PC-9 (cell line): ENCODE measurements at regions not wholly inside any gene's neighbourhood (a gene's known extent, or its start where the extent isn't known, plus 50 kb on each side); places are given as distances from the start of the nearest gene placed in this dataset.

Source experiments
- BruUV-seq: library from RNA; stranded (reverse); fragments of 400-500 nt; replicated peaks from 2 replicates; lab custom pipeline; 2021; lab: Mats Ljungman, UMichigan
- CTCF ChIA-PET: fragments of 300-600 bp; sonication (Branson Sonifier 250); formaldehyde crosslinking; loops from one replicate; lab custom pipeline; 2022; ENCODE audit warnings: antibody characterized with exemption; lab: Charles Lee
- POLR2A ChIA-PET: fragments of 300-600 bp; sonication (Branson Sonifier 250); formaldehyde crosslinking; loops from one replicate; lab custom pipeline; 2022; ENCODE audit warnings: antibody characterized with exemption; ENCODE audit not compliant: unreplicated experiment; lab: Charles Lee
- DNase-seq, 2 experiments: peaks; one replicate each; pipeline versions ENCODE4 v3.0.0 to v3.0.0-alpha.2; 2015 to 2022; ENCODE audit warnings: mixed read lengths in 1 of 2
- H2AFZ ChIP-seq: fragments of 200-600 bp; sonication (generic); 2 replicates; pipeline ENCODE4 v1.8.1; 2017; ENCODE audit warnings: antibody characterized with exemption
- H3F3A ChIP-seq: fragments of 200-600 bp; sonication (generic); 2 replicates; pipeline ENCODE4 v1.8.1; 2017; ENCODE audit warnings: antibody characterized with exemption, mild to moderate bottlenecking, low read depth; ENCODE audit not compliant: insufficient read depth
- H3K27ac ChIP-seq: fragments of 200-600 bp; sonication (generic); 2 replicates; pipeline ENCODE4 v1.6.1; 2016; ENCODE audit warnings: mixed run types
- H3K27me3 ChIP-seq: fragments of 200-600 bp; sonication (generic); 2 replicates; pipeline ENCODE4 v1.6.1; 2016; ENCODE audit warnings: low read depth, mixed run types; ENCODE audit not compliant: insufficient read depth
- H3K36me3 ChIP-seq: fragments of 200-600 bp; sonication (generic); 2 replicates; pipeline ENCODE4 v1.6.1; 2016; ENCODE audit warnings: low read depth, mixed run types
- H3K4me1 ChIP-seq: fragments of 200-600 bp; sonication (generic); replicated peaks from 2 replicates; pipeline ENCODE4 v1.6.1; 2016; ENCODE audit warnings: mixed run types; ENCODE audit not compliant: insufficient read depth
- H3K4me2 ChIP-seq: fragments of 200-600 bp; sonication (generic); 2 replicates; pipeline ENCODE4 v1.6.1; 2017; ENCODE audit warnings: mixed run types
- H3K4me3 ChIP-seq: fragments of 200-600 bp; sonication (generic); 2 replicates; pipeline ENCODE4 v1.6.1; 2016; ENCODE audit warnings: mixed run types
- H3K79me2 ChIP-seq: fragments of 200-600 bp; sonication (generic); 2 replicates; pipeline ENCODE4 v1.6.1; 2017; ENCODE audit warnings: low read depth, mixed run types
- H3K9me2 ChIP-seq: fragments of 200-600 bp; sonication (generic); 2 replicates; pipeline ENCODE4 v1.8.1; 2017; ENCODE audit warnings: mild to moderate bottlenecking; ENCODE audit not compliant: insufficient read depth
- H3K9me3 ChIP-seq: fragments of 200-600 bp; sonication (generic); 2 replicates; pipeline ENCODE4 v1.8.1; 2016; ENCODE audit warnings: low read depth; ENCODE audit not compliant: insufficient read depth
- H4K20me1 ChIP-seq: fragments of 200-600 bp; sonication (generic); 2 replicates; pipeline ENCODE4 v1.8.1; 2017; ENCODE audit not compliant: insufficient read depth
- EZH2 ChIP-seq: fragments of 200-600 bp; sonication (generic); IDR thresholded peaks from 2 replicates; pipeline ENCODE4 v1.8.0; 2017; ENCODE audit warnings: antibody characterized with exemption, low read depth
- intact Hi-C: fragments of 100-400 bp; cut with micrococcal nuclease; formaldehyde crosslinking; loops from one replicate; pipeline ENCODE4 v1.10.0; 2022; ENCODE audit not compliant: unreplicated experiment
- TF ChIP-seq, protein P1 (sequence below): fragments of 200-600 bp; sonication (generic); conservative IDR thresholded peaks from 2 replicates; pipeline ENCODE4 v1.6.1; 2017; ENCODE audit warnings: mixed run types, antibody characterized with exemption, mild to moderate bottlenecking, moderate library complexity

- BruUV-seq: no TSS peak
- POLR2A ChIA-PET: no interaction called here
These were observed 320.9 kb upstream of the TCF4 start for GRCh38 chr18:55908901-55909366.

GRCh38 chr18:55907453-55908175, 319.6 kb upstream of the TCF4 start:
- H3K27me3 ChIP-seq: no peaks in the 10 kb centered on the region
- no peaks in the 10 kb centered on the region for H3K79me2 ChIP-seq
- no peaks in the 10 kb centered on the region for H3K9me2 ChIP-seq
- H3K36me3 ChIP-seq: 0 out of 2 replicates have a peak, but pooled peaks cover 3% of the 10 kb centered on the region
- BruUV-seq: no TSS peak
- H3K9me3 ChIP-seq: no peaks in the 10 kb centered on the region
- peaks cover 9% of the 10 kb centered on the region; the same call in 1 of the 2 replicates for H3K4me1 ChIP-seq
- DNase-seq: no peak
- no peaks in the 10 kb centered on the region for H4K20me1 ChIP-seq
- H2AFZ ChIP-seq: no peak overlapping the region
- intact Hi-C loops: no loop called here
- ChIA-PET CTCF (no interaction called here), POLR2A (interaction anchor here (0.7 kb wide), 1 partner anchor 239 kb away, joined by 3 read pairs; no protein-coding TSS in a partner anchor)
- H3F3A ChIP-seq: no peaks in the 10 kb centered on the region
- no peak overlapping the region for H3K4me2 ChIP-seq
- H3K27ac ChIP-seq: 0 out of 2 replicates have a peak overlapping the region, but pooled peaks have one; percentile 12
- TF ChIP-seq, protein P1, sequence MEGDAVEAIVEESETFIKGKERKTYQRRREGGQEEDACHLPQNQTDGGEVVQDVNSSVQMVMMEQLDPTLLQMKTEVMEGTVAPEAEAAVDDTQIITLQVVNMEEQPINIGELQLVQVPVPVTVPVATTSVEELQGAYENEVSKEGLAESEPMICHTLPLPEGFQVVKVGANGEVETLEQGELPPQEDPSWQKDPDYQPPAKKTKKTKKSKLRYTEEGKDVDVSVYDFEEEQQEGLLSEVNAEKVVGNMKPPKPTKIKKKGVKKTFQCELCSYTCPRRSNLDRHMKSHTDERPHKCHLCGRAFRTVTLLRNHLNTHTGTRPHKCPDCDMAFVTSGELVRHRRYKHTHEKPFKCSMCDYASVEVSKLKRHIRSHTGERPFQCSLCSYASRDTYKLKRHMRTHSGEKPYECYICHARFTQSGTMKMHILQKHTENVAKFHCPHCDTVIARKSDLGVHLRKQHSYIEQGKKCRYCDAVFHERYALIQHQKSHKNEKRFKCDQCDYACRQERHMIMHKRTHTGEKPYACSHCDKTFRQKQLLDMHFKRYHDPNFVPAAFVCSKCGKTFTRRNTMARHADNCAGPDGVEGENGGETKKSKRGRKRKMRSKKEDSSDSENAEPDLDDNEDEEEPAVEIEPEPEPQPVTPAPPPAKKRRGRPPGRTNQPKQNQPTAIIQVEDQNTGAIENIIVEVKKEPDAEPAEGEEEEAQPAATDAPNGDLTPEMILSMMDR: no peak
- no peak for TF ChIP-seq EZH2
- H3K4me3 ChIP-seq: no peak overlapping the region

More at GRCh38 chr18:55908901-55909366, 320.9 kb upstream of the TCF4 start:
- Histone ChIP-seq H3K4me3 (no peak overlapping the region), H3K27ac (no peak overlapping the region), H3K79me2 (no peaks in the 10 kb centered on the region), H3K36me3 (0 out of 2 replicates have a peak, but pooled peaks cover 3% of the 10 kb centered on the region), H3K9me3 (no peaks in the 10 kb centered on the region), H3K9me2 (no peaks in the 10 kb centered on the region), H2AFZ (no peak overlapping the region), H3K4me1 (peaks cover 16% of the 10 kb centered on the region), H4K20me1 (no peaks in the 10 kb centered on the region), H3K27me3 (no peaks in the 10 kb centered on the region), H3K4me2 (no peak overlapping the region), H3F3A (no peaks in the 10 kb centered on the region)
- TF ChIP-seq, protein P1: no peak
- TF ChIP-seq EZH2: no peak
- CTCF ChIA-PET: no interaction called here
- no peak for DNase-seq
- intact Hi-C loops: no loop called here

GRCh38 chr18:55906536-55906935, 318.5 kb upstream of the TCF4 start:
- Histone ChIP-seq H3F3A (no peaks in the 10 kb centered on the region), H2AFZ (no peak overlapping the region), H4K20me1 (no peaks in the 10 kb centered on the region), H3K36me3 (0 out of 2 replicates have a peak, but pooled peaks cover 3% of the 10 kb centered on the region), H3K9me3 (no peaks in the 10 kb centered on the region), H3K4me1 (peaks cover 9% of the 10 kb centered on the region; the same call in 1 of the 2 replicates), H3K9me2 (no peaks in the 10 kb centered on the region), H3K27me3 (no peaks in the 10 kb centered on the region), H3K4me2 (no peak overlapping the region), H3K27ac (no peak overlapping the region), H3K79me2 (no peaks in the 10 kb centered on the region), H3K4me3 (no peak overlapping the region)
- TF ChIP-seq, protein P1: no peak
- TF ChIP-seq EZH2: no peak
- DNase-seq: no peak
- no TSS peak for BruUV-seq
- intact Hi-C loops: no loop called here
- ChIA-PET POLR2A (no interaction called here), CTCF (no interaction called here)
